SK-N-SH treated with all-trans-retinoic acid at 6 μM for 48 hours (cell line): ENCODE measurements at regions not wholly inside any gene's neighbourhood (a gene's known extent, or its start where the extent isn't known, plus 50 kb on each side); places are given as distances from the start of the nearest gene placed in this dataset.

Experiments used
- ATAC-seq: fragments of 200-7000 bp; cut with Tn5 transposase; 3 replicates; pipeline ENCODE4 v1.9.1; 2020; ENCODE audit warnings: mild to moderate bottlenecking, moderate library complexity
- ARNTL ChIP-seq: fragments of 450-650 bp; formaldehyde crosslinking; IDR thresholded peaks from 2 replicates; pipeline ENCODE4 v1.5.0; 2020; ENCODE audit warnings: low read depth, mild to moderate bottlenecking, moderate library complexity, borderline replicate concordance
- BACH2 ChIP-seq: fragments of 250-450 bp; sonication (Bioruptor Pico); IDR thresholded peaks from 2 replicates; pipeline ENCODE4 v1.9.0; 2021; ENCODE audit warnings: mild to moderate bottlenecking, borderline replicate concordance
- CSDC2 ChIP-seq: fragments of 250-450 bp; sonication (Bioruptor Pico); IDR thresholded peaks from 2 replicates; pipeline ENCODE4 v1.5.0; 2020; ENCODE audit warnings: mild to moderate bottlenecking, moderate library complexity
- ESRRG ChIP-seq: fragments of 250-450 bp; sonication (Bioruptor Pico); IDR thresholded peaks from 2 replicates; pipeline ENCODE4 v1.6.1; 2021; ENCODE audit warnings: mild to moderate bottlenecking
- GLIS3 ChIP-seq: fragments of 250-450 bp; sonication (Bioruptor Pico); IDR thresholded peaks from 2 replicates; pipeline ENCODE4 v1.5.0; 2020; ENCODE audit warnings: mild to moderate bottlenecking, moderate library complexity
- OSR1 ChIP-seq: fragments of 250-450 bp; sonication (Bioruptor Pico); IDR thresholded peaks from 2 replicates; pipeline ENCODE4 v1.8.0; 2022; ENCODE audit warnings: moderate library complexity, mild to moderate bottlenecking, inconsistent platforms
- RARB ChIP-seq: fragments of 250-450 bp; sonication (Bioruptor Pico); IDR thresholded peaks from 2 replicates; pipeline ENCODE4 v1.8.0; 2021; ENCODE audit warnings: mild to moderate bottlenecking, moderate library complexity
- SNAI2 ChIP-seq: fragments of 250-450 bp; sonication (Bioruptor Pico); IDR thresholded peaks from 2 replicates; pipeline ENCODE4 v1.5.0; 2020; ENCODE audit warnings: mild to moderate bottlenecking, moderate library complexity
- TCF4 ChIP-seq: fragments of 250-450 bp; sonication (Bioruptor Pico); IDR thresholded peaks from 2 replicates; pipeline ENCODE4 v1.8.0; 2021; ENCODE audit warnings: mild to moderate bottlenecking, moderate library complexity, borderline replicate concordance
- TOX ChIP-seq: fragments of 250-450 bp; sonication (Bioruptor Pico); IDR thresholded peaks from 2 replicates; pipeline ENCODE4 v1.8.0; 2021; ENCODE audit warnings: mild to moderate bottlenecking, moderate library complexity, borderline replicate concordance
- ZFP3 ChIP-seq: fragments of 250-450 bp; sonication (Bioruptor Pico); IDR thresholded peaks from 2 replicates; pipeline ENCODE4 v1.5.0; 2020; ENCODE audit warnings: mild to moderate bottlenecking, moderate library complexity
- ZFP30 ChIP-seq: fragments of 450-650 bp; formaldehyde crosslinking; IDR thresholded peaks from 2 replicates; pipeline ENCODE4 v1.5.0; 2022; ENCODE audit warnings: mild to moderate bottlenecking, moderate library complexity
- ZNF565 ChIP-seq: fragments of 450-650 bp; formaldehyde crosslinking; conservative IDR thresholded peaks from 2 replicates; pipeline ENCODE4 v1.5.0; 2020; ENCODE audit warnings: low read depth, mild to moderate bottlenecking, moderate library complexity
- ZNF70 ChIP-seq: fragments of 450-650 bp; formaldehyde crosslinking; IDR thresholded peaks from 2 replicates; pipeline ENCODE4 v1.5.0; 2020; ENCODE audit warnings: mild to moderate bottlenecking, moderate library complexity
- ZNF8 ChIP-seq: fragments of 450-650 bp; formaldehyde crosslinking; IDR thresholded peaks from 2 replicates; pipeline ENCODE4 v1.5.0; 2020; ENCODE audit warnings: mild to moderate bottlenecking, moderate library complexity
- TF ChIP-seq, protein P1 (sequence below): fragments of 250-450 bp; sonication (Bioruptor Pico); IDR thresholded peaks from 2 replicates; pipeline ENCODE4 v1.5.1; 2020; ENCODE audit warnings: low read depth, mild to moderate bottlenecking, moderate library complexity
- TF ChIP-seq, protein P2 (sequence below): fragments of 250-450 bp; sonication (Bioruptor Pico); IDR thresholded peaks from 2 replicates; pipeline ENCODE4 v1.5.1; 2021; ENCODE audit warnings: mild to moderate bottlenecking, moderate library complexity
- TF ChIP-seq, protein P3 (sequence below): fragments of 250-450 bp; sonication (Bioruptor Pico); IDR thresholded peaks from 2 replicates; pipeline ENCODE4 v1.5.0; 2020; ENCODE audit warnings: mild to moderate bottlenecking, moderate library complexity
- TF ChIP-seq, protein P4 (sequence below): fragments of 250-450 bp; sonication (Bioruptor Pico); IDR thresholded peaks from 2 replicates; pipeline ENCODE4 v1.8.0; 2021; ENCODE audit warnings: low read depth, mild to moderate bottlenecking, moderate library complexity, borderline replicate concordance

DNA sequence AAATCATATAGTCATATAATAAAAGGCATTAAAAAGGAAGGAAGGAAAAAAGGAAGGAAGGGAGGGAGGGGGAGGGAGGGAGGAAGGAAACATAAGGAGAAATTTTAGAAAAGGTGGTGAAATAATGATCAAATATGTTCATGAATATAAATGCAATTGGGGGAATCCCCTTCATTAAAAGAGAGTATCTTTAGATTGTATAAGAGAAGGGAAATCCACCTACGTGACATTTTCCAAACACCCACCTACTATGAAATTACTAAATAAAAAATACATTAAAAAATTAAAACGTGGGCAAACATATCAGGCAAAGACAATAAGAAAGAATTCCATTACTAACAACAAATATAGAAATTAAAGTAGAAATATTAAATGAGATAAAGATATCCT lies 203.4 kb upstream of the PARD3B start:
- no peak for ATAC-seq

DNA sequence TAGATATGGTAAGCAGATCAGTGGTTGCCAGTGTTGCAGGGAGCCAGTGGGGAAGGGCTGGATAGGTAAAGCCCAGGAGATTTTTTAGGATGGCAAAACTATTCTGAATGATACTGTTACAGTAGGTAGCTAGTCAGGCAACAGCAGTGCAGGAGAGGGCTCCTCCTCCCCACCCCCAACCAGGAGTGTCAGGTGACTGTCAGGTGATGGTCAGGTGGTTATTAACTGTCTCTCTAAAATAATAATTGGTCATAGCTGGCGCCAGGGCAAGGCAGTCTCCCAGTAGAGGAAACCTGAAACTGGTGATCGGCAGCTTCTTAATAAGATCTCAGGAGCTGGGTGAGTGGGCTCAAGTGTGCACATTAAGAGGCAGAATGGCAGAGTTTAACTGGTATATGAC lies 201.6 kb upstream of the PARD3B start:
- TF ChIP-seq TCF4, result no peak
- no peak for ATAC-seq

More for the DNA sequence above, 203.4 kb upstream of the PARD3B start:
- no peak for TF ChIP-seq BACH2 (CRISPR knock-in tag)
- TF ChIP-seq ZNF8 (CRISPR knock-in tag), result no peak
- no peak for TF ChIP-seq ZNF70 (CRISPR knock-in tag)
- TF ChIP-seq TCF4, result no peak
- no peak for TF ChIP-seq ZNF565 (CRISPR knock-in tag)
- no peak for TF ChIP-seq ZFP30 (CRISPR knock-in tag)
- no peak for TF ChIP-seq ZFP3 (CRISPR knock-in tag)
- no peak for TF ChIP-seq RARB (CRISPR knock-in tag)
- no peak for TF ChIP-seq OSR1 (CRISPR knock-in tag)
- no peak for TF ChIP-seq SNAI2 (CRISPR knock-in tag)
- TF ChIP-seq GLIS3, result no peak
- no peak for TF ChIP-seq ARNTL (CRISPR knock-in tag)
- TF ChIP-seq, protein P1, sequence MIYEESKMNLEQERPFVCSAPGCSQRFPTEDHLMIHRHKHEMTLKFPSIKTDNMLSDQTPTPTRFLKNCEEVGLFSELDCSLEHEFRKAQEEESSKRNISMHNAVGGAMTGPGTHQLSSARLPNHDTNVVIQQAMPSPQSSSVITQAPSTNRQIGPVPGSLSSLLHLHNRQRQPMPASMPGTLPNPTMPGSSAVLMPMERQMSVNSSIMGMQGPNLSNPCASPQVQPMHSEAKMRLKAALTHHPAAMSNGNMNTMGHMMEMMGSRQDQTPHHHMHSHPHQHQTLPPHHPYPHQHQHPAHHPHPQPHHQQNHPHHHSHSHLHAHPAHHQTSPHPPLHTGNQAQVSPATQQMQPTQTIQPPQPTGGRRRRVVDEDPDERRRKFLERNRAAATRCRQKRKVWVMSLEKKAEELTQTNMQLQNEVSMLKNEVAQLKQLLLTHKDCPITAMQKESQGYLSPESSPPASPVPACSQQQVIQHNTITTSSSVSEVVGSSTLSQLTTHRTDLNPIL (CRISPR knock-in tag), result no peak
- TF ChIP-seq, protein P2, sequence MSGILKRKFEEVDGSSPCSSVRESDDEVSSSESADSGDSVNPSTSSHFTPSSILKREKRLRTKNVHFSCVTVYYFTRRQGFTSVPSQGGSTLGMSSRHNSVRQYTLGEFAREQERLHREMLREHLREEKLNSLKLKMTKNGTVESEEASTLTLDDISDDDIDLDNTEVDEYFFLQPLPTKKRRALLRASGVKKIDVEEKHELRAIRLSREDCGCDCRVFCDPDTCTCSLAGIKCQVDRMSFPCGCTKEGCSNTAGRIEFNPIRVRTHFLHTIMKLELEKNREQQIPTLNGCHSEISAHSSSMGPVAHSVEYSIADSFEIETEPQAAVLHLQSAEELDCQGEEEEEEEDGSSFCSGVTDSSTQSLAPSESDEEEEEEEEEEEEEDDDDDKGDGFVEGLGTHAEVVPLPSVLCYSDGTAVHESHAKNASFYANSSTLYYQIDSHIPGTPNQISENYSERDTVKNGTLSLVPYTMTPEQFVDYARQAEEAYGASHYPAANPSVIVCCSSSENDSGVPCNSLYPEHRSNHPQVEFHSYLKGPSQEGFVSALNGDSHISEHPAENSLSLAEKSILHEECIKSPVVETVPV (CRISPR knock-in tag), result no peak
- TF ChIP-seq, protein P3, sequence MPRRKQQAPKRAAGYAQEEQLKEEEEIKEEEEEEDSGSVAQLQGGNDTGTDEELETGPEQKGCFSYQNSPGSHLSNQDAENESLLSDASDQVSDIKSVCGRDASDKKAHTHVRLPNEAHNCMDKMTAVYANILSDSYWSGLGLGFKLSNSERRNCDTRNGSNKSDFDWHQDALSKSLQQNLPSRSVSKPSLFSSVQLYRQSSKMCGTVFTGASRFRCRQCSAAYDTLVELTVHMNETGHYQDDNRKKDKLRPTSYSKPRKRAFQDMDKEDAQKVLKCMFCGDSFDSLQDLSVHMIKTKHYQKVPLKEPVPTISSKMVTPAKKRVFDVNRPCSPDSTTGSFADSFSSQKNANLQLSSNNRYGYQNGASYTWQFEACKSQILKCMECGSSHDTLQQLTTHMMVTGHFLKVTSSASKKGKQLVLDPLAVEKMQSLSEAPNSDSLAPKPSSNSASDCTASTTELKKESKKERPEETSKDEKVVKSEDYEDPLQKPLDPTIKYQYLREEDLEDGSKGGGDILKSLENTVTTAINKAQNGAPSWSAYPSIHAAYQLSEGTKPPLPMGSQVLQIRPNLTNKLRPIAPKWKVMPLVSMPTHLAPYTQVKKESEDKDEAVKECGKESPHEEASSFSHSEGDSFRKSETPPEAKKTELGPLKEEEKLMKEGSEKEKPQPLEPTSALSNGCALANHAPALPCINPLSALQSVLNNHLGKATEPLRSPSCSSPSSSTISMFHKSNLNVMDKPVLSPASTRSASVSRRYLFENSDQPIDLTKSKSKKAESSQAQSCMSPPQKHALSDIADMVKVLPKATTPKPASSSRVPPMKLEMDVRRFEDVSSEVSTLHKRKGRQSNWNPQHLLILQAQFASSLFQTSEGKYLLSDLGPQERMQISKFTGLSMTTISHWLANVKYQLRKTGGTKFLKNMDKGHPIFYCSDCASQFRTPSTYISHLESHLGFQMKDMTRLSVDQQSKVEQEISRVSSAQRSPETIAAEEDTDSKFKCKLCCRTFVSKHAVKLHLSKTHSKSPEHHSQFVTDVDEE (CRISPR knock-in tag), result no peak

DNA sequence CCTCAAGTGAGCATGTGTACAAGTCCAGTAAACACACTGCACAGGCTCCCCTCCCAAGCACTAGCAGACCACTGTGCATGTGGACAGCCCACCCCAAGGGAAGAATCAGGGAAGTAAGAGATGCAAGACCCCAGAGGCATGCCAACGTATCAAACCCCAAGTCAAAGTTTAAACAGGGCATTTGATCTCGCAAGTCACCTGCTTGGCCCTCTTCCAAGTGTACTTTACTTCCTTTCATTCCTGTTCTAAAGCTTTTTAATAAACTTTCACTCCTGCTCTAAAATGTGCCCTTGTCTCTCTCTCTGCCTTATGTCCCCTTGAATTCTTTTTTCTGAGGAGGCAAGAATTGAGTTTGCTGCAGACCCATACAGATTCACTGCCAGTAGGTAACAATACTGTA lies 201.2 kb upstream of the PARD3B start:
- TF ChIP-seq GLIS3 (no peak), ESRRG (no peak), ZFP30 (CRISPR knock-in tag) (no peak), ARNTL (CRISPR knock-in tag) (no peak), BACH2 (CRISPR knock-in tag) (no peak), OSR1 (CRISPR knock-in tag) (no peak), CSDC2 (CRISPR knock-in tag) (no peak), TOX (CRISPR knock-in tag) (no peak)
- TF ChIP-seq, protein P4, sequence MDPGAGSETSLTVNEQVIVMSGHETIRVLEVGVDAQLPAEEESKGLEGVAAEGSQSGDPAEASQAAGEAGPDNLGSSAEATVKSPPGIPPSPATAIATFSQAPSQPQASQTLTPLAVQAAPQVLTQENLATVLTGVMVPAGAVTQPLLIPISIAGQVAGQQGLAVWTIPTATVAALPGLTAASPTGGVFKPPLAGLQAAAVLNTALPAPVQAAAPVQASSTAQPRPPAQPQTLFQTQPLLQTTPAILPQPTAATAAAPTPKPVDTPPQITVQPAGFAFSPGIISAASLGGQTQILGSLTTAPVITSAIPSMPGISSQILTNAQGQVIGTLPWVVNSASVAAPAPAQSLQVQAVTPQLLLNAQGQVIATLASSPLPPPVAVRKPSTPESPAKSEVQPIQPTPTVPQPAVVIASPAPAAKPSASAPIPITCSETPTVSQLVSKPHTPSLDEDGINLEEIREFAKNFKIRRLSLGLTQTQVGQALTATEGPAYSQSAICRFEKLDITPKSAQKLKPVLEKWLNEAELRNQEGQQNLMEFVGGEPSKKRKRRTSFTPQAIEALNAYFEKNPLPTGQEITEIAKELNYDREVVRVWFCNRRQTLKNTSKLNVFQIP, result no peak
- TF ChIP-seq, protein P2 (CRISPR knock-in tag), result no peak
- TF ChIP-seq, protein P3 (CRISPR knock-in tag), result no peak
- TF ChIP-seq, all 23 proteins: peak for 0
- no peak for ATAC-seq
